ENCODE measurements at regions not wholly inside any gene's neighbourhood (a gene's known extent, or its start where the extent isn't known, plus 50 kb on each side); places are given as distances from the start of the nearest gene placed in this dataset.

DNA sequence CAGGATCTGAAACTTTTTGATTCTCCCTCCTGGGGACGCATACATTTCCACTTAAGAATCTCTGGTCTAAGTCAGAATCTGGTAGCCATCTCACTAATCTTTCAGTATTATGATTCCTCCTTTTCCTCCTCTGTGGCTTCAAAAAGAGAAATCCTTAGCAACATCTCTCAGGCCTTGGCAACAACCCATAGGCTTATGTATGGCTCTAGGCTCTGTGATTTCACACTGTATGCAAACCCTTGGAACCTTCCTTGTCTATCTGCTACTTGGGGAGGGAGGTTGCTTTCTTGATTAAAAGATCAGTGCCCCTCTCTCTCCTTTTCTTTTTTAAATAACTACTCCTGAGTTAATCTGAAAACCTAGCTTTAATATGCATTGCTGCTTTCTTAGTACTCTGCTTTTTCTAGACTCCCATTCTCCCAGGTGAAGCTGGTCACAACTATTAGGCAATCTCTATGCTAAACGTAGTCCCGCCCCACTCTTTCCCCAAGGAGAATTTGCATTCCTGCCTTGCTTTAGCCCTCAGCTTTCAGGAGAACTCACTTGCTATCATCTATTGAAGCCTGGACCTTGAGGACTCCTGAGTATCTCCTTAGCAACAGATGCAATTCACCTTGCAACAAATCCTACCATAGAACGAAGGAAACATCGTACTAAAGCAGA, 72.2 kb upstream of the L3MBTL4 start (continued):
- TF ChIP-seq, protein P1, sequence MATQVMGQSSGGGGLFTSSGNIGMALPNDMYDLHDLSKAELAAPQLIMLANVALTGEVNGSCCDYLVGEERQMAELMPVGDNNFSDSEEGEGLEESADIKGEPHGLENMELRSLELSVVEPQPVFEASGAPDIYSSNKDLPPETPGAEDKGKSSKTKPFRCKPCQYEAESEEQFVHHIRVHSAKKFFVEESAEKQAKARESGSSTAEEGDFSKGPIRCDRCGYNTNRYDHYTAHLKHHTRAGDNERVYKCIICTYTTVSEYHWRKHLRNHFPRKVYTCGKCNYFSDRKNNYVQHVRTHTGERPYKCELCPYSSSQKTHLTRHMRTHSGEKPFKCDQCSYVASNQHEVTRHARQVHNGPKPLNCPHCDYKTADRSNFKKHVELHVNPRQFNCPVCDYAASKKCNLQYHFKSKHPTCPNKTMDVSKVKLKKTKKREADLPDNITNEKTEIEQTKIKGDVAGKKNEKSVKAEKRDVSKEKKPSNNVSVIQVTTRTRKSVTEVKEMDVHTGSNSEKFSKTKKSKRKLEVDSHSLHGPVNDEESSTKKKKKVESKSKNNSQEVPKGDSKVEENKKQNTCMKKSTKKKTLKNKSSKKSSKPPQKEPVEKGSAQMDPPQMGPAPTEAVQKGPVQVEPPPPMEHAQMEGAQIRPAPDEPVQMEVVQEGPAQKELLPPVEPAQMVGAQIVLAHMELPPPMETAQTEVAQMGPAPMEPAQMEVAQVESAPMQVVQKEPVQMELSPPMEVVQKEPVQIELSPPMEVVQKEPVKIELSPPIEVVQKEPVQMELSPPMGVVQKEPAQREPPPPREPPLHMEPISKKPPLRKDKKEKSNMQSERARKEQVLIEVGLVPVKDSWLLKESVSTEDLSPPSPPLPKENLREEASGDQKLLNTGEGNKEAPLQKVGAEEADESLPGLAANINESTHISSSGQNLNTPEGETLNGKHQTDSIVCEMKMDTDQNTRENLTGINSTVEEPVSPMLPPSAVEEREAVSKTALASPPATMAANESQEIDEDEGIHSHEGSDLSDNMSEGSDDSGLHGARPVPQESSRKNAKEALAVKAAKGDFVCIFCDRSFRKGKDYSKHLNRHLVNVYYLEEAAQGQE (IDR thresholded peaks at IDR 0.05; ENCODE audit: low read depth): no peak
- TF ChIP-seq EGR1 (IDR thresholded peaks at IDR 0.05; ENCODE audit: low read depth) (no peak), CEBPB (IDR thresholded peaks at IDR 0.05; ENCODE audit: low read depth) (no peak), POLR2AphosphoS5 (IDR thresholded peaks at IDR 0.05; ENCODE audit: low read depth, low read length) (no peak)

DNA sequence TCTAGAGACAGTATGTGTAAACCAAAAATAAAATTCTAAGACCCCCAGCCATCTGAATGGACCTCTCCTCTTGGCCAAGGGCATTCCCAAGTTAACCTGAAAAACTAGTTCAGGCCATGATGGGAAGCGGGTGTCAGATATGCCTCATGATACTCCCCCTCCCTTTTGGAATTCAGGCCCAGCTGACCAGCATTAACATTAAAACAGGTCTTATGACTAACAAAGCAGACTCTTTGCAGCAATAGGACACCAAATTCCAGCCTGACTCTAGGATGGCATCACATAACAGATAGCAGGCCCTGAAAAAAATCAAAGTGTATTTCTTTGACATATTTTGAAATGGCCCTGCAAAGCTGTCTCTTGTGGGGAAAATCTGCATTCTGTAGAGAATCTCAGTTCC, 73.3 kb upstream of the L3MBTL4 start:
- TF ChIP-seq, protein P2, sequence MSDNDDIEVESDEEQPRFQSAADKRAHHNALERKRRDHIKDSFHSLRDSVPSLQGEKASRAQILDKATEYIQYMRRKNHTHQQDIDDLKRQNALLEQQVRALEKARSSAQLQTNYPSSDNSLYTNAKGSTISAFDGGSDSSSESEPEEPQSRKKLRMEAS (IDR thresholded peaks at IDR 0.05): no peak
- no peaks in the 10 kb centered on the region; a peak in 1 of 4 replicates for H3K36me3 ChIP-seq (ENCODE audit: control insufficient read depth in 1 of 2, insufficient read depth in 2 of 2, low read length in 2 of 2)
- ChIA-PET CTCF (no interaction called here), POLR2A (no interaction called here), RAD21 (ENCODE audit: low non-redundant PET in 1 of 2, low total read pairs in 2 of 2, uncharacterized antibody in 2 of 2, unreplicated experiment in 2 of 2) (no interaction called here)
- H3K9ac ChIP-seq (ENCODE audit: low read length): no peak overlapping the region
- BruUV-seq (replicated peaks): no TSS peak
- H3K4me1 ChIP-seq (ENCODE audit: control insufficient read depth in 1 of 2, insufficient read depth in 2 of 2, low read length in 2 of 2): no peaks in the 10 kb centered on the region
- H3K4me3 ChIP-seq (replicated peaks in 1 of 2; ENCODE audit: low read depth in 1 of 2, low read length in 2 of 2): no peak overlapping the region
- ATAC-seq (no peak), DNase-seq (ENCODE audit: low read depth, low spot score) (no peak)
- H3K27ac ChIP-seq (ENCODE audit: low read depth, low read length): no peak overlapping the region
- H2AFZ ChIP-seq (ENCODE audit: low read depth, low read length, poor library complexity, severe bottlenecking): no peak overlapping the region
- peaks cover 0 to 6% of the 10 kb centered on the region in 2 experiments; a peak in 2 of 4 replicates for H3K9me3 ChIP-seq (ENCODE audit: control insufficient read depth in 1 of 2, insufficient read depth in 1 of 2, low read depth in 1 of 2, low read length in 2 of 2)
- H4K20me1 ChIP-seq (ENCODE audit: insufficient read depth): no peaks in the 10 kb centered on the region
- no peak overlapping the region for H3K4me2 ChIP-seq (ENCODE audit: low read length)
- no peaks in the 10 kb centered on the region for H3K9me2 ChIP-seq (ENCODE audit: insufficient read depth)
- no peaks in the 10 kb centered on the region for H3K27me3 ChIP-seq (ENCODE audit: insufficient read depth, low read length)
- intact Hi-C loops (cut with micrococcal nuclease): no loop called here
- H3K79me2 ChIP-seq (ENCODE audit: insufficient read depth, low read length): no peaks in the 10 kb centered on the region
